ENCODE measurements at regions not wholly inside any gene's neighbourhood (a gene's known extent, or its start where the extent isn't known, plus 50 kb on each side); places are given as distances from the start of the nearest gene placed in this dataset.
A peak's percentile ranks its signal among the peaks of the same experiment; 100 is the strongest.
"Not testable (repeated sequence)": the region's sequence is repeated elsewhere in the genome, so short reads cannot be mapped to it uniquely, and the experiment has no call there.

- peak; percentile 22 for DNase-seq
These were observed 59.0 kb upstream of the ATXN3L start for GRCh38 chrX:13378562-13379518.

GRCh38 chrX:13377550-13377934 is 57.7 kb upstream of the ATXN3L start:
- DNase-seq: no peak

DNA sequence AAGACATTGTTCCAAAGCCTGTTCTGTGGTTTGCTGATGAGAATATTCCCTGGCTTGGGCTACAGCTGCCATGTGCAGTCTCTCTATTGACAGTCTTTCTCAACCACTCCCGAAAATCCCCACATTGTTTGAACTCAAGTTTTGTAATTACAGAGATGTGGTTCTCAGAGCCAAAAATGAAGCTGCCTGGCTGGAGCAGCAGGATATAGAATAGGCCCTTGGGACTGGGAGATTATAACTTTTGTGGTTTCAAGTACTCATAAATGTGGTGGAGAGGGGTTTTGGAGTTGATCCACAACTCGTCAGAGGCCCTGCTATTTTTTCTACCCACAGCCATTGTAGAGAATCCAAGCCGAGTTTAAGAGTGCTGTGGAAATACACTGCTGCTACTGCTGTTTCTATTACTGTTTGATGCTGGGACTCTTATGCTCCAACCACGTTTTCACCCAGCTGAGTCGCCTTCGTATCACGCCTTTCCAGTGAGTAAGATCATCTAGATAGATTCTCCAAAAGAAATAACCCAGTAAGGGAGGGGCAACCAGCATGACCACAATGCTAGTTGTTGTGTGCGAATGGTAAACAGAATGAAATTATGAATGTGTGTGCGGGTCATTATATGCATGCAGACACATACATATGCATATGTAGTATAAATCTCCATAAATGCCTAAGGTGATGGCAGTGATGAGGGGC is 57.1 kb upstream of the ATXN3L start:
- DNase-seq: no peak

- DNase-seq: not testable (repeated sequence)
These were observed 55.7 kb upstream of the ATXN3L start for GRCh38 chrX:13375596-13375995.

DNA sequence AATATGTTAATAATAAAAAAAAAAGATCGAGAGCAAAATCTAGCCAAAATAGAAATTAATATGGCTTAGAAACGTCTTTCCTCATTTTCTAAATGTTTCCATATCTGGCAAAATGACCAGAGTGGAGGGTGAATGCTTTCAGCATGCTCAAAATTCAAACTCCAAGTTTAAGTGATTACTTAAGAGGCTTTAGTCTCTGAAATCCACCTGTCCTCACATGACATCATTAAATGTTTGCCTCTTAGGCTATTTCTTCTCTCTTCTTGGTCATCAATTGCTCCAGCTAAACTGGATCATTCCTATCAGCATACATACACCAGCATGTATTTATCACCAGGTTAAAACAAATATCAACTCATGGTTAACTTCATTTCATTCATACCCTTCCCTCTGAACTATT is 54.5 kb upstream of the ATXN3L start:
- DNase-seq: no peak

DNA sequence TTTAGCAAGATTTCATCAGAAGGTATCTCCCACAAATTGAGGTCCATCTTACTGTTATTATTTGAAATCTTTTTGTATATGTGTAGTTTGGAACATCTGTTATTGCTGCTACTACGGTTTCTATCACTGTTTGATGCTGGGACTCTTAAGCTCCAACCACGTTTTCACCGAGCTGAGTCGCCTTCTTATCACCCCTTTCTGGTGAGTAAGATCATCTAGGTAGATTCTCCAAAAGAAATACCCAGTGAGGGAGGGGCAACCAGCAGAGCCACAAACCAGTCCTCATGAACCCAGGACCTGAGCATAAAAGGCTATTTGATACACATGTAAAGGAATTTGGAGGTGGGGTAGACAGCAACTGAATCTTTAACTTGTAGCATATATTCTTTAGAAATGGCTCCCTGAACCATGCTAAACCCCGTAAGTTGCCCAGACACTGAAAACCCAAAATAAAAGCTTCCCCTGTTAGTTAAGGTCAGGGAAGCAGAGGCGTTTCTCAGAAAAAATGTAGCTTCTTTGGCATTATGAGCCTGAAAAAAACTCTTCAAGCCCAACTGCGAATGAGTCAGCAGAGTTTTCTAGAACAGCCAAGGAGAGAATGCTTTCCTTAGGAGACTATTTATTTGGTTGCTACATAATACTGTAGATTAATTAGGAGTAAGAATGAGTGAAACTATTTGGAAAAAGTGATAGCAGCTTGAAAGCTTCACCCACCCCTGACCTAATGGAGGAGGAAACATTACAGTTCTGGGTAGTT is 53.8 kb upstream of the ATXN3L start:
- no peak for DNase-seq

DNA sequence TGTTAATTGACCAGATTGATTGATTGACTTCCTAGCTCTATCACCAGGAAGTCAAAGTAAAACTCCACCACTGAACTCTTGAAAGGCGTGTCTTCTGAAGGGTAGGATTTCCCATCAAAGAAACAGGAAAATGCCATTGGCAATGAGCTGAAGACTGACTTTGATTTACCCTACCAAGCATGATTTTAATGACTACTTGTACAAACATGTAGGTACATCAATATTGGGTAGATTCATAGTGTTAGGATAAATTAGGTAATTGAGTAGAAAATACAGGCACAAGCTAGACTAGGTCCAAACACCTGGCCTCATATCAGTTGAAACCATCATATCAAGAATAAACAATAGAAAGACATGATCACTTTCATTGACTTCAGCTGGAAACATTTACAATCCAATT is 53.2 kb upstream of the ATXN3L start:
- no peak for DNase-seq

GRCh38 chrX:13372203-13372980 is 52.5 kb upstream of the ATXN3L start:
- no peak for DNase-seq

GRCh38 chrX:13371186-13371585 is 51.3 kb upstream of the ATXN3L start:
- DNase-seq: no peak

DNA sequence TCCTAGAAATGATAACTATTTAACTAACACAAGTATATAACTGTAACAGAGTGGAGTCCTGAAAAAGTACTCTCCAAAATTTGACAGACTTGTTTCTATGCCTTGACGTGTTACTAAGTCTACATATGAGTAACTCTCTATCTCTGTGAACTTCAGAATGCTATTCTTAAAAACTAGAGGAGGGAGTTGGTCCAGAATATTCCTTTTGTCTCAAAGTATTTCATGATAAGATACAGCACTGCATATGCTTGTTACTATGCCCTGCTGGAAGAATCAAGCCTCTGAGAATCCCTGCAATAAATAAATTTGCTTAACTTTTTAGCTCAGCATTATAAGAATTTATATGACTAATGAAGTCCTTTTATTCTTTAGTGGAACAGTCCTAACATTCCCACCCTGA is 50.9 kb upstream of the ATXN3L start:
- DNase-seq: no peak
